Hepatocyte (in vitro differentiated cells): ENCODE measurements at regions not wholly inside any gene's neighbourhood (a gene's known extent, or its start where the extent isn't known, plus 50 kb on each side); places are given as distances from the start of the nearest gene placed in this dataset.

Experiments used
- DNase-seq: peaks from one replicate; pipeline ENCODE4 v3.0.0-alpha.2; 2016; ENCODE audit warnings: low spot score
- H2AFZ ChIP-seq: fragments of 200-600 bp; sonication (generic); 2 replicates; pipeline ENCODE4 v1.6.0; 2016; ENCODE audit warnings: antibody characterized with exemption, mild to moderate bottlenecking
- H3K27ac ChIP-seq: fragments of 200-600 bp; sonication (generic); 2 replicates; pipeline ENCODE4 v1.5.1; 2016; ENCODE audit warnings: mild to moderate bottlenecking
- H3K27me3 ChIP-seq: fragments of 200-600 bp; sonication (generic); 2 replicates; pipeline ENCODE4 v1.6.1; 2016
- H3K36me3 ChIP-seq: fragments of 200-600 bp; sonication (generic); replicated peaks from 2 replicates; pipeline ENCODE4 v1.5.1; 2016; ENCODE audit warnings: low read depth; ENCODE audit not compliant: insufficient read depth
- H3K4me1 ChIP-seq: fragments of 200-600 bp; sonication (generic); 2 replicates; pipeline ENCODE4 v1.5.1; 2016; ENCODE audit warnings: mild to moderate bottlenecking, moderate library complexity; ENCODE audit not compliant: insufficient read depth
- H3K4me2 ChIP-seq: fragments of 200-600 bp; sonication (generic); 2 replicates; pipeline ENCODE4 v1.6.0; 2016
- H3K4me3 ChIP-seq: fragments of 200-600 bp; sonication (generic); 2 replicates; pipeline ENCODE4 v1.5.1; 2016; ENCODE audit warnings: mild to moderate bottlenecking
- H3K79me2 ChIP-seq: fragments of 200-600 bp; sonication (generic); 2 replicates; pipeline ENCODE4 v1.6.0; 2017; ENCODE audit warnings: mild to moderate bottlenecking
- H3K9me2 ChIP-seq: fragments of 200-600 bp; sonication (generic); replicated peaks from 2 replicates; pipeline ENCODE4 v1.6.0; 2017; ENCODE audit warnings: mild to moderate bottlenecking; ENCODE audit not compliant: insufficient read depth
- H3K9me3 ChIP-seq: fragments of 200-600 bp; sonication (generic); 2 replicates; pipeline ENCODE4 v1.5.1; 2016; ENCODE audit warnings: low read depth, mild to moderate bottlenecking
- H4K20me1 ChIP-seq: fragments of 200-600 bp; sonication (generic); 2 replicates; pipeline ENCODE4 v1.6.0; 2016; ENCODE audit warnings: mild to moderate bottlenecking; ENCODE audit not compliant: insufficient read depth, poor library complexity, severe bottlenecking
- EZH2 ChIP-seq: fragments of 200-600 bp; sonication (generic); IDR thresholded peaks from 2 replicates; pipeline ENCODE4 v1.6.1; 2016; ENCODE audit warnings: antibody characterized with exemption, mild to moderate bottlenecking, borderline replicate concordance
- EZH2phosphoT487 ChIP-seq: fragments of 200-600 bp; sonication (generic); IDR thresholded peaks from one replicate; pipeline ENCODE4 v1.6.1; 2018; ENCODE audit warnings: antibody characterized with exemption, mild to moderate bottlenecking, low read depth, moderate library complexity; ENCODE audit not compliant: unreplicated experiment, severe bottlenecking
- WGBS: methylation state at CpG from one replicate; pipeline ENCODE4 v1.1.6; 2016; ENCODE audit warnings: low lambda C conversion rate; ENCODE audit errors: missing lambda C conversion rate; 5-methylcytosine and 5-hydroxymethylcytosine counted together
- TF ChIP-seq, protein P1 (sequence below): fragments of 200-600 bp; sonication (generic); IDR thresholded peaks from 2 replicates; pipeline ENCODE4 v1.5.1; 2016; ENCODE audit warnings: antibody characterized with exemption, mild to moderate bottlenecking; ENCODE audit not compliant: poor library complexity

DNA sequence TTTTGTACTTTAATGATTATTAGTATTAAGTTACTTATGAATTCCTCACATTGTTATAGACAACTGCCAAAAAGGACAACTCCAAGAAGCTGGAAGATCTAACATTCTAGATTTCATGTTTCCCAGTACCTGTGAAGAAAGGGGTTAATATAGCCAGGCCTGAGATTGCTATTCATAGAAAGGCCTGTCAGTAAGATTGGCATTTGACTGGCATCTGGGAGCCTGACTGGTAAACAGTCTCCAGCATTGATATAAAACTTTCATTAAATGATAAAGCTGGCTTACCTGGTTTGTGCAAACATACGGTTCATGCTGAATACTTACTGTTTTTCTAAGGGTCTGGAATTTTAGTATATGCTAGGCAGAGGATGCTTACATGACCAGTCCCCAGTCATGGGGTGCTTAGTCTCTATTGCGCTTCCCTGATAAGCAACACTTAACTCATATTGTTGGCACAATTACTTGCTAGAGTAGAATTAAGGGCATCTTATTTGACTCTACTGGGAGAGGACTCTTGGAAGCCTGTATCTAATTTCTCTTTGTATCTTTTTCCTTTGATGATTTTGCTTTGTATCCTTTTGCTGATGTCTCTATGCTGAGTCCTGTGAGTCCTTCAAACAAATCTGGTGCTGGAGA, 340.4 kb upstream of the SEMA6A start:
- Histone ChIP-seq H3K27me3 (no peaks in the 10 kb centered on the region), H3K9me3 (no peaks in the 10 kb centered on the region), H3K4me3 (no peak overlapping the region), H2AFZ (no peak overlapping the region), H3K9me2 (no peaks in the 10 kb centered on the region), H4K20me1 (no peaks in the 10 kb centered on the region), H3K36me3 (no peaks in the 10 kb centered on the region), H3K27ac (no peak overlapping the region), H3K4me1 (no peaks in the 10 kb centered on the region), H3K4me2 (no peak overlapping the region), H3K79me2 (no peaks in the 10 kb centered on the region)
- 97% methylated on average over 2 of the region's 2 CpGs for WGBS
- no peak for DNase-seq
- TF ChIP-seq, protein P1, sequence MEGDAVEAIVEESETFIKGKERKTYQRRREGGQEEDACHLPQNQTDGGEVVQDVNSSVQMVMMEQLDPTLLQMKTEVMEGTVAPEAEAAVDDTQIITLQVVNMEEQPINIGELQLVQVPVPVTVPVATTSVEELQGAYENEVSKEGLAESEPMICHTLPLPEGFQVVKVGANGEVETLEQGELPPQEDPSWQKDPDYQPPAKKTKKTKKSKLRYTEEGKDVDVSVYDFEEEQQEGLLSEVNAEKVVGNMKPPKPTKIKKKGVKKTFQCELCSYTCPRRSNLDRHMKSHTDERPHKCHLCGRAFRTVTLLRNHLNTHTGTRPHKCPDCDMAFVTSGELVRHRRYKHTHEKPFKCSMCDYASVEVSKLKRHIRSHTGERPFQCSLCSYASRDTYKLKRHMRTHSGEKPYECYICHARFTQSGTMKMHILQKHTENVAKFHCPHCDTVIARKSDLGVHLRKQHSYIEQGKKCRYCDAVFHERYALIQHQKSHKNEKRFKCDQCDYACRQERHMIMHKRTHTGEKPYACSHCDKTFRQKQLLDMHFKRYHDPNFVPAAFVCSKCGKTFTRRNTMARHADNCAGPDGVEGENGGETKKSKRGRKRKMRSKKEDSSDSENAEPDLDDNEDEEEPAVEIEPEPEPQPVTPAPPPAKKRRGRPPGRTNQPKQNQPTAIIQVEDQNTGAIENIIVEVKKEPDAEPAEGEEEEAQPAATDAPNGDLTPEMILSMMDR, result no peak
- TF ChIP-seq EZH2phosphoT487, result no peak
- TF ChIP-seq EZH2, result no peak

DNA sequence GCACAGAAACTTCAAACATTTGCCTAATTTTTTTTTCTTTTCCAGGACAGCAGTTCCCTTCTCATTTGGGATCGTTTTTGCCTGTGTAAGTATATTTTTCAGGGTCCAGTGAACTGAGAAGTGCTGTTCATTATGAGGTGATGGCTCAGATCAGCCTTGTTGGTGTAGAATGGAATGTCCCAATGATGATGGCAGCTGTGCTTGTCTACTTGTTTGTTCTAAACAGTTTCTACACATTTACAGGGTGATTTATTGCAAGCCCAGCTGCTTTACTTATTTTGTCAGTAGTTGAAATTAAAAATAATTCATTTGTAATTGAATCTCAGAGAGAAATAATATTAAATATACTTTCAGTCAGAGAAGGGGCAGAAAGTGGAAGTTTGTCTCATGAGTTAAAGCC, 337.6 kb upstream of the SEMA6A start:
- Histone ChIP-seq H3K27ac (no peak overlapping the region), H3K4me3 (no peak overlapping the region), H3K4me1 (no peaks in the 10 kb centered on the region), H3K4me2 (no peak overlapping the region), H3K9me2 (no peaks in the 10 kb centered on the region), H4K20me1 (no peaks in the 10 kb centered on the region), H3K36me3 (no peaks in the 10 kb centered on the region), H3K79me2 (no peaks in the 10 kb centered on the region), H3K27me3 (no peaks in the 10 kb centered on the region), H2AFZ (no peak overlapping the region), H3K9me3 (no peaks in the 10 kb centered on the region)
- TF ChIP-seq EZH2phosphoT487 (no peak), EZH2 (no peak)
- TF ChIP-seq, protein P1, result no peak
- DNase-seq, result no peak
- 70% methylated on average over 1 of the region's 1 CpG for WGBS

DNA sequence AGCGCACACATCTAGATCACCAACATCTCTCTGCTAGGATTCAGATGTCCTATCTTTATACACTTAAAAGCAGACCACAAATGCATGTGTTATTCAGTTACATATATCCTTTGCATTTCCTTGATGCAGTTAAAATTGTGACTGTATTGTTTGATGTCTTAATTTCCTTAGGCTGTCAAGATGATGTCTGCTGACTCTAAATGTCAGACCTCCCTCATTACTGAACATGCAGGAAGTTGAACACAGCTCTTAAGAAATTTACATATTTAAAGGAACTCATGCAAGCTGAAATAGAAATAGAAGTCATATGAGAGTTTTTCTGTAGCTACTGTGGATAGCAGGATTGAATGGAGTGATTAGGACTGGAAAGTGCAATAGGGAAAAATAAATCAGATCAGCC, 336.5 kb upstream of the SEMA6A start:
- no peak overlapping the region for H3K4me2 ChIP-seq
- no peak overlapping the region for H2AFZ ChIP-seq
- no peaks in the 10 kb centered on the region for H3K9me3 ChIP-seq
- H3K36me3 ChIP-seq, result no peaks in the 10 kb centered on the region
- TF ChIP-seq EZH2 (no peak), EZH2phosphoT487 (no peak)
- TF ChIP-seq, protein P1, result no peak
- no peak overlapping the region for H3K4me3 ChIP-seq
- H3K4me1 ChIP-seq, result no peaks in the 10 kb centered on the region
- WGBS, result 89% methylated on average over 1 of the region's 1 CpG
- no peak overlapping the region for H3K27ac ChIP-seq
- DNase-seq, result no peak
- H3K27me3 ChIP-seq, result no peaks in the 10 kb centered on the region
- no peaks in the 10 kb centered on the region for H3K9me2 ChIP-seq
- H3K79me2 ChIP-seq, result no peaks in the 10 kb centered on the region
- H4K20me1 ChIP-seq, result no peaks in the 10 kb centered on the region

DNA sequence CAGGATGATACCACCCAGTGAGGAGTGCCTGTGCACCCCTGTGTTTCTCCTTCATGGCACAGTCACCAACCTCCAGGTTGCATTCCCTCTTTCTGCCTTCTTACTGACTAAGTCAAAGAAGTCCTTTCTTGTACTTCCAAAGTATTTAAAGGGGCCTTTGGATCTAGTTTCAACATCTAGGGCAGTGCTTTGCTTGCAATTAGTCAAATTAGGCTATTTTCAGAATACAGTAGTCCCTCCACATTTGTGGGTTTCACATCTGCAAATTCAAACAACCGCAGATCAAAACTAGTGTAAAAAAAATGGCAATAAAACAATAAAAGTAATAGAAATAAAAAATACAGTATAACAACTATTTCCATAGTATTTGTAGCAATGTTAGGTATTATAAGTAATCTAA, 333.9 kb upstream of the SEMA6A start:
- Histone ChIP-seq H2AFZ (no peak overlapping the region), H3K4me1 (no peaks in the 10 kb centered on the region), H3K79me2 (no peaks in the 10 kb centered on the region), H3K4me3 (no peak overlapping the region), H4K20me1 (no peaks in the 10 kb centered on the region), H3K36me3 (no peaks in the 10 kb centered on the region), H3K9me3 (no peaks in the 10 kb centered on the region), H3K27ac (no peak overlapping the region), H3K4me2 (no peak overlapping the region), H3K9me2 (no peaks in the 10 kb centered on the region), H3K27me3 (no peaks in the 10 kb centered on the region)
- TF ChIP-seq EZH2 (no peak), EZH2phosphoT487 (no peak)
- TF ChIP-seq, protein P1, result no peak
- WGBS, result 97% methylated on average over 1 of the region's 1 CpG
- DNase-seq, result no peak
